Panc1 (cell line): ENCODE measurements at regions not wholly inside any gene's neighbourhood (a gene's known extent, or its start where the extent isn't known, plus 50 kb on each side); places are given as distances from the start of the nearest gene placed in this dataset.

Experiments used
- POLR2AphosphoS5 ChIP-seq: IDR thresholded peaks from 2 replicates; pipeline ENCODE4 v1.6.1; 2012; ENCODE audit warnings: mild to moderate bottlenecking, low read depth, low read length, moderate library complexity
- TF ChIP-seq, protein P1 (sequence below): fragments of 450-650 bp; IDR thresholded peaks from 2 replicates; pipeline ENCODE4 v1.5.1; 2017; ENCODE audit warnings: mild to moderate bottlenecking
- TF ChIP-seq, protein P2 (sequence below), 2 experiments: IDR thresholded peaks; 2 replicates each; pipeline ENCODE4 v1.6.1; 2011 to 2012; ENCODE audit warnings: low read depth in 2 of 2, control low read depth in 1 of 2, low read length in 1 of 2, mild to moderate bottlenecking in 1 of 2, moderate library complexity in 1 of 2; ENCODE audit not compliant: insufficient read depth in 1 of 2

DNA sequence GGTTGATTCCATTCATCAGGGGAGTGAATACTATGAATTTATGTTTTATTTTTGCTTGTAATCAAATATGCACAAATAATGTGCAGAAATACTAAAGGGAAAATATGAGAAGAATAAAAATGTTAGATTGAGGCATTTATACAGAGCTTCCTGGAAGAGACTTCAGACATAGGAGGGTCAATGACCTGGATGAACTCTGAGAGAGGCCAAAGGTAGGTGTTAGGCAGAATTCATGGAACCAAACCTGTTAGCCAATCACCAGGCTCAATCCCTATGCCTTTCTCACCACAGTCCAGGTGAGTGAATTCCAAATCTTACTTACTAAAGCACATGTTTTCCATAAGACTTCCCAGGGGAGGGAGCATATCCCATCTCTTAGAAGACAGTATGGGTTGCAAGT, 130.4 kb upstream of the NTF3 start:
- TF ChIP-seq, protein P1, sequence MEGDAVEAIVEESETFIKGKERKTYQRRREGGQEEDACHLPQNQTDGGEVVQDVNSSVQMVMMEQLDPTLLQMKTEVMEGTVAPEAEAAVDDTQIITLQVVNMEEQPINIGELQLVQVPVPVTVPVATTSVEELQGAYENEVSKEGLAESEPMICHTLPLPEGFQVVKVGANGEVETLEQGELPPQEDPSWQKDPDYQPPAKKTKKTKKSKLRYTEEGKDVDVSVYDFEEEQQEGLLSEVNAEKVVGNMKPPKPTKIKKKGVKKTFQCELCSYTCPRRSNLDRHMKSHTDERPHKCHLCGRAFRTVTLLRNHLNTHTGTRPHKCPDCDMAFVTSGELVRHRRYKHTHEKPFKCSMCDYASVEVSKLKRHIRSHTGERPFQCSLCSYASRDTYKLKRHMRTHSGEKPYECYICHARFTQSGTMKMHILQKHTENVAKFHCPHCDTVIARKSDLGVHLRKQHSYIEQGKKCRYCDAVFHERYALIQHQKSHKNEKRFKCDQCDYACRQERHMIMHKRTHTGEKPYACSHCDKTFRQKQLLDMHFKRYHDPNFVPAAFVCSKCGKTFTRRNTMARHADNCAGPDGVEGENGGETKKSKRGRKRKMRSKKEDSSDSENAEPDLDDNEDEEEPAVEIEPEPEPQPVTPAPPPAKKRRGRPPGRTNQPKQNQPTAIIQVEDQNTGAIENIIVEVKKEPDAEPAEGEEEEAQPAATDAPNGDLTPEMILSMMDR, result no peak
- TF ChIP-seq, protein P2, sequence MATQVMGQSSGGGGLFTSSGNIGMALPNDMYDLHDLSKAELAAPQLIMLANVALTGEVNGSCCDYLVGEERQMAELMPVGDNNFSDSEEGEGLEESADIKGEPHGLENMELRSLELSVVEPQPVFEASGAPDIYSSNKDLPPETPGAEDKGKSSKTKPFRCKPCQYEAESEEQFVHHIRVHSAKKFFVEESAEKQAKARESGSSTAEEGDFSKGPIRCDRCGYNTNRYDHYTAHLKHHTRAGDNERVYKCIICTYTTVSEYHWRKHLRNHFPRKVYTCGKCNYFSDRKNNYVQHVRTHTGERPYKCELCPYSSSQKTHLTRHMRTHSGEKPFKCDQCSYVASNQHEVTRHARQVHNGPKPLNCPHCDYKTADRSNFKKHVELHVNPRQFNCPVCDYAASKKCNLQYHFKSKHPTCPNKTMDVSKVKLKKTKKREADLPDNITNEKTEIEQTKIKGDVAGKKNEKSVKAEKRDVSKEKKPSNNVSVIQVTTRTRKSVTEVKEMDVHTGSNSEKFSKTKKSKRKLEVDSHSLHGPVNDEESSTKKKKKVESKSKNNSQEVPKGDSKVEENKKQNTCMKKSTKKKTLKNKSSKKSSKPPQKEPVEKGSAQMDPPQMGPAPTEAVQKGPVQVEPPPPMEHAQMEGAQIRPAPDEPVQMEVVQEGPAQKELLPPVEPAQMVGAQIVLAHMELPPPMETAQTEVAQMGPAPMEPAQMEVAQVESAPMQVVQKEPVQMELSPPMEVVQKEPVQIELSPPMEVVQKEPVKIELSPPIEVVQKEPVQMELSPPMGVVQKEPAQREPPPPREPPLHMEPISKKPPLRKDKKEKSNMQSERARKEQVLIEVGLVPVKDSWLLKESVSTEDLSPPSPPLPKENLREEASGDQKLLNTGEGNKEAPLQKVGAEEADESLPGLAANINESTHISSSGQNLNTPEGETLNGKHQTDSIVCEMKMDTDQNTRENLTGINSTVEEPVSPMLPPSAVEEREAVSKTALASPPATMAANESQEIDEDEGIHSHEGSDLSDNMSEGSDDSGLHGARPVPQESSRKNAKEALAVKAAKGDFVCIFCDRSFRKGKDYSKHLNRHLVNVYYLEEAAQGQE (IDR thresholded peaks at IDR 0.05; ENCODE audit: insufficient read depth in 1 of 2, low read depth in 2 of 2, low read length in 1 of 2), result no peak
- no peak for TF ChIP-seq POLR2AphosphoS5
